GM13977 (cell line): ENCODE measurements at regions not wholly inside any gene's neighbourhood (a gene's known extent, or its start where the extent isn't known, plus 50 kb on each side); places are given as distances from the start of the nearest gene placed in this dataset.

Experiments used
- DNase-seq: peaks from one replicate; pipeline ENCODE4 v3.0.0; 2012; ENCODE audit warnings: low spot score
- CTCF ChIP-seq: IDR thresholded peaks from 2 replicates; pipeline ENCODE4 v1.5.1; 2012; ENCODE audit warnings: mild to moderate bottlenecking, control low read depth; ENCODE audit not compliant: insufficient read depth; ENCODE audit errors: extremely low read depth, missing control alignments
- in situ Hi-C: fragments of 300-500 bp; cut with MboI; formaldehyde crosslinking; loops from one replicate; pipeline ENCODE4 v1.12.0; 2022; ENCODE audit warnings: low sequenced_read_pairs, low pct_unique_long_range_greater_than_20kb, mixed read lengths, inconsistent platforms; ENCODE audit not compliant: unreplicated experiment

GRCh38 chr3:118587847-118588246 is 446.8 kb downstream of the IGSF11 start:
- in situ Hi-C loops, result no loop called here
- TF ChIP-seq CTCF, result no peak
- no peak for DNase-seq

- TF ChIP-seq CTCF, result no peak
- in situ Hi-C loops, result no loop called here
- no peak for DNase-seq
Observed at GRCh38 chr3:118593277-118593670, 441.4 kb downstream of the IGSF11 start.

GRCh38 chr3:118597184-118597583 is 437.5 kb downstream of the IGSF11 start:
- in situ Hi-C loops, result no loop called here
- DNase-seq, result no peak
- no peak for TF ChIP-seq CTCF

- no peak for DNase-seq
- in situ Hi-C loops, result no loop called here
- TF ChIP-seq CTCF, result no peak
Observed at GRCh38 chr3:118607915-118608820, 426.5 kb downstream of the IGSF11 start.

- in situ Hi-C loops, result no loop called here
- DNase-seq, result no peak
- no peak for TF ChIP-seq CTCF
Observed at GRCh38 chr3:118618247-118619040, 416.2 kb downstream of the IGSF11 start.

- in situ Hi-C loops, result no loop called here
- no peak for TF ChIP-seq CTCF
- no peak for DNase-seq
Observed at GRCh38 chr3:118626453-118626852, 408.2 kb downstream of the IGSF11 start.
